Lung (tissue), 11 donors: ENCODE measurements at regions not wholly inside any gene's neighbourhood (a gene's known extent, or its start where the extent isn't known, plus 50 kb on each side); places are given as distances from the start of the nearest gene placed in this dataset.
"Not testable (repeated sequence)": the region's sequence is repeated elsewhere in the genome, so short reads cannot be mapped to it uniquely, and the experiment has no call there.

Source experiments
- ATAC-seq: fragments of 200-7000 bp; cut with Tn5 transposase; one replicate; pipeline ENCODE4 v1.9.1; 2020; ENCODE audit warnings: moderate number of reproducible peaks; ENCODE audit not compliant: insufficient read depth, low FRiP score
- DNase-seq, 3 donors: peaks; one replicate each; pipeline ENCODE4 v3.0.0-alpha.2; 2013 to 2017
- H3K27ac ChIP-seq, 2 donors: one replicate each; pipeline ENCODE4 v1.5.1; 2013; ENCODE audit warnings: mild to moderate bottlenecking in 2 of 2, moderate library complexity in 2 of 2, control low read depth in 1 of 2, inconsistent platforms in 1 of 2, low read depth in 1 of 2, low read length in 1 of 2
- H3K27me3 ChIP-seq, 3 donors: one replicate each; pipeline ENCODE4 v1.5.1; 2013; ENCODE audit warnings: low read length in 2 of 3; ENCODE audit not compliant: control insufficient read depth in 3 of 3, insufficient read depth in 3 of 3
- H3K36me3 ChIP-seq, 4 donors: one replicate each; pipeline ENCODE4 v1.5.1; 2013; ENCODE audit warnings: low read length in 4 of 4, mild to moderate bottlenecking in 1 of 4, moderate library complexity in 1 of 4; ENCODE audit not compliant: control insufficient read depth in 4 of 4, insufficient read depth in 4 of 4
- H3K4me1 ChIP-seq, 5 donors: one replicate each; pipeline ENCODE4 v1.5.1; 2013; ENCODE audit warnings: low read length in 5 of 5, mild to moderate bottlenecking in 2 of 5, moderate library complexity in 1 of 5; ENCODE audit not compliant: control insufficient read depth in 5 of 5, insufficient read depth in 5 of 5
- H3K4me3 ChIP-seq: one replicate; pipeline ENCODE4 v1.5.1; 2013; ENCODE audit warnings: mild to moderate bottlenecking, control low read depth, moderate library complexity
- H3K9ac ChIP-seq, 2 donors: one replicate each; pipeline ENCODE4 v1.5.1; 2013; ENCODE audit warnings: low read length in 2 of 2, control low read depth in 1 of 2; ENCODE audit not compliant: insufficient read depth in 1 of 2
- H3K9me3 ChIP-seq, 4 donors: one replicate each; pipeline ENCODE4 v1.5.1; 2013; ENCODE audit warnings: low read length in 3 of 4, mild to moderate bottlenecking in 1 of 4, moderate library complexity in 1 of 4; ENCODE audit not compliant: control insufficient read depth in 4 of 4, insufficient read depth in 3 of 4
- CTCF ChIP-seq: IDR thresholded peaks from 2 replicates; pipeline ENCODE4 v1.5.1; 2012; ENCODE audit warnings: mild to moderate bottlenecking; ENCODE audit errors: control extremely low read depth, extremely low read depth
- WGBS, 2 donors: extraction: QIAGEN DNeasy Blood & Tissue Kit; methylation state at CpG; one replicate each; pipeline ENCODE4 v1.1.7; 2013; 5-methylcytosine and 5-hydroxymethylcytosine counted together
- donor health status: control.
- donor health status: control.
- donor health status: Bipolar disorder and iron deficiency.
- donor health status: healthy.
- donor health status: DM: yes; HTN: yes; CAD: no.

- WGBS, 2 donors = 65 to 69% methylated on average over 1 of the region's 1 CpG
- TF ChIP-seq CTCF = no peak
- H3K9ac ChIP-seq = no peak overlapping the region
- no peaks in the 10 kb centered on the region for H3K9me3 ChIP-seq
- ATAC-seq = no peak
- no peaks in the 10 kb centered on the region for H3K4me1 ChIP-seq
- no peak overlapping the region for H3K27ac ChIP-seq
- no peaks in the 10 kb centered on the region for H3K27me3 ChIP-seq
- no peak overlapping the region for H3K4me3 ChIP-seq
- H3K36me3 ChIP-seq = no peaks in the 10 kb centered on the region
- no peak for DNase-seq
Measured at GRCh38 chr14:43297794-43298193, 1209.3 kb downstream of the FSCB start.

GRCh38 chr14:43296061-43296460 lies 1211.0 kb downstream of the FSCB start:
- not testable (repeated sequence) for H3K9ac ChIP-seq, H3K36me3 ChIP-seq, H3K4me1 ChIP-seq, H3K9me3 ChIP-seq, H3K27ac ChIP-seq, H3K4me3 ChIP-seq, DNase-seq, H3K27me3 ChIP-seq, ATAC-seq
- WGBS, 2 donors = 89 to 96% methylated on average over 1 to 2 of the region's 4 CpGs

GRCh38 chr14:43285575-43285974 lies 1221.5 kb downstream of the FSCB start:
- H3K4me3 ChIP-seq = no peak overlapping the region
- TF ChIP-seq CTCF = no peak
- no peaks in the 10 kb centered on the region for H3K9me3 ChIP-seq
- no peak overlapping the region for H3K27ac ChIP-seq
- no peaks in the 10 kb centered on the region for H3K4me1 ChIP-seq
- DNase-seq (peak in 1 of 3 donors; percentile 1), ATAC-seq (no peak)
- H3K27me3 ChIP-seq = no peaks in the 10 kb centered on the region
- no peak overlapping the region for H3K9ac ChIP-seq
- no peaks in the 10 kb centered on the region for H3K36me3 ChIP-seq

GRCh38 chr14:43260056-43260455 lies 1247.0 kb downstream of the FSCB start:
- no peak overlapping the region for H3K27ac ChIP-seq
- H3K4me3 ChIP-seq = no peak overlapping the region
- 71 to 82% methylated on average over 4 of the region's 4 CpGs for WGBS, 2 donors
- DNase-seq = peak; percentile 29 to 81 (median 77)
- no peak for ATAC-seq
- peaks cover 0 to 8% (median 0%) of the 10 kb centered on the region in 5 donors for H3K4me1 ChIP-seq
- no peak overlapping the region for H3K9ac ChIP-seq
- H3K36me3 ChIP-seq = no peaks in the 10 kb centered on the region
- TF ChIP-seq CTCF = no peak
- H3K27me3 ChIP-seq = no peaks in the 10 kb centered on the region
- H3K9me3 ChIP-seq = peaks cover 0 to 1% (median 0%) of the 10 kb centered on the region in 4 donors
